GM12864 (cell line): ENCODE measurements at regions not wholly inside any gene's neighbourhood (a gene's known extent, or its start where the extent isn't known, plus 50 kb on each side); places are given as distances from the start of the nearest gene placed in this dataset.

Experiments
- DNase-seq: peaks from one replicate; pipeline ENCODE4 v3.0.0-alpha.2; 2011; ENCODE audit warnings: low read depth
- H3K4me3 ChIP-seq: 2 replicates; pipeline ENCODE4 v1.5.1; 2011; ENCODE audit warnings: mild to moderate bottlenecking, low read depth, low read length, control low read depth
- CTCF ChIP-seq: IDR thresholded peaks from 2 replicates; pipeline ENCODE4 v1.5.1; 2011; ENCODE audit warnings: low read depth, mild to moderate bottlenecking, moderate library complexity, low read length, control low read depth, inconsistent platforms; ENCODE audit errors: missing control alignments

- DNase-seq = no peak
- no peak for TF ChIP-seq CTCF
- H3K4me3 ChIP-seq = no peak overlapping the region
These were observed 414.6 kb upstream of the GOT2 start for GRCh38 chr16:59148769-59149155.

- no peak for DNase-seq
These were observed 414.1 kb upstream of the GOT2 start for GRCh38 chr16:59148056-59148768.

GRCh38 chr16:59146140-59146539 lies 412.0 kb upstream of the GOT2 start:
- no peak overlapping the region for H3K4me3 ChIP-seq
- no peak for DNase-seq
- TF ChIP-seq CTCF = no peak

More at GRCh38 chr16:59148056-59148768, 414.1 kb upstream of the GOT2 start:
- no peak for TF ChIP-seq CTCF
- H3K4me3 ChIP-seq = no peak overlapping the region

- TF ChIP-seq CTCF = no peak
- H3K4me3 ChIP-seq = no peak overlapping the region
- DNase-seq = no peak
These were observed 410.7 kb upstream of the GOT2 start for GRCh38 chr16:59144841-59145240.

GRCh38 chr16:59144326-59144725 lies 410.2 kb upstream of the GOT2 start:
- H3K4me3 ChIP-seq = no peak overlapping the region
- no peak for DNase-seq
- TF ChIP-seq CTCF = no peak

- no peak overlapping the region for H3K4me3 ChIP-seq
- DNase-seq = no peak
- TF ChIP-seq CTCF = no peak
These were observed 392.4 kb upstream of the GOT2 start for GRCh38 chr16:59126486-59126885.

DNA sequence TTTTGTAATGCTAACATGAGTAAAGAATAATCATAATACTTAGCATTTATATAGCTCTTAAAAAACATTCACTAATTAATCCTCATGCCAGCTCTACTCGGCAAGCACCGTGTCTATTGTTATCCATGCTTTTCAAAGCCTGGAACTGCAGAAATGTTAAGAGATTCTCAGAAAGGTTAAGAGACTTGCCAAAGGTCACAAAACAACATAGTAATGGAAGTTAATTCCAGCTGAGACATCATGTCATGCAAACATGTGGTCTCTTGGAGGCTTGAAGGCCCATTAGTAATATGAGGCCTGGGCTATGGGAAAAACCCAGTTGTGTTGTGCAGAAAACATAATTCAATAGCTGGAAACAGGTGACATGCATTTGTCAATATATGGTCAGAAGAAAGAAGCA lies 389.9 kb upstream of the GOT2 start:
- no peak for DNase-seq
- no peak overlapping the region for H3K4me3 ChIP-seq
- TF ChIP-seq CTCF = no peak
